ENCODE measurements at regions not wholly inside any gene's neighbourhood (a gene's known extent, or its start where the extent isn't known, plus 50 kb on each side); places are given as distances from the start of the nearest gene placed in this dataset.

- no peak for DNase-seq
Measured at GRCh38 chr7:81605493-81605892, 164.4 kb downstream of the HGF start.

- no peak for DNase-seq
Measured at GRCh38 chr7:81604808-81605174, 165.1 kb downstream of the HGF start.

- DNase-seq, result no peak
Measured at GRCh38 chr7:81604075-81604807, 165.6 kb downstream of the HGF start.

- no peak for DNase-seq
Measured at GRCh38 chr7:81600608-81601007, 169.2 kb downstream of the HGF start.

GRCh38 chr7:81598951-81599350 is 170.9 kb downstream of the HGF start:
- DNase-seq, result no peak

GRCh38 chr7:81594767-81595166 is 175.1 kb downstream of the HGF start:
- no peak for DNase-seq

- DNase-seq, result no peak
Measured at GRCh38 chr7:81590131-81590530, 179.7 kb downstream of the HGF start.

GRCh38 chr7:81584667-81585066 is 185.2 kb downstream of the HGF start:
- DNase-seq, result no peak

- DNase-seq, result no peak
Measured at GRCh38 chr7:81583882-81584533, 185.8 kb downstream of the HGF start.

- no peak for DNase-seq
Measured at GRCh38 chr7:81583090-81583489, 186.8 kb downstream of the HGF start.

GRCh38 chr7:81577642-81578340 is 192.1 kb downstream of the HGF start:
- DNase-seq, result no peak

- DNase-seq, result no peak
Measured at GRCh38 chr7:81574723-81575326, 195.0 kb downstream of the HGF start.

GRCh38 chr7:81573932-81574331 is 195.9 kb downstream of the HGF start:
- no peak for DNase-seq

- DNase-seq, result no peak
Measured at GRCh38 chr7:81573128-81573527, 196.7 kb downstream of the HGF start.

GRCh38 chr7:81562581-81562980 is 207.3 kb downstream of the HGF start:
- DNase-seq, result peak; percentile 6

- DNase-seq, result no peak
Measured at GRCh38 chr7:81560708-81561107, 209.1 kb downstream of the HGF start.

GRCh38 chr7:81549484-81550016 is 220.3 kb downstream of the HGF start:
- DNase-seq, result no peak

- no peak for DNase-seq
Measured at GRCh38 chr7:81534996-81535395, 234.9 kb downstream of the HGF start.

- no peak for DNase-seq
Measured at GRCh38 chr7:81534446-81534845, 235.4 kb downstream of the HGF start.

GRCh38 chr7:81533931-81534330 is 235.9 kb downstream of the HGF start:
- DNase-seq, result no peak

- no peak for DNase-seq
Measured at GRCh38 chr7:81533426-81533825, 236.4 kb downstream of the HGF start.

GRCh38 chr7:81529785-81530184 is 240.1 kb downstream of the HGF start:
- no peak for DNase-seq

- DNase-seq, result no peak
Measured at GRCh38 chr7:81527651-81528050, 242.2 kb downstream of the HGF start.

Measured in retina (tissue), 1 donor.